C4-2B (cell line): ENCODE measurements at regions not wholly inside any gene's neighbourhood (a gene's known extent, or its start where the extent isn't known, plus 50 kb on each side); places are given as distances from the start of the nearest gene placed in this dataset.
"Not testable (repeated sequence)": the region's sequence is repeated elsewhere in the genome, so short reads cannot be mapped to it uniquely, and the experiment has no call there.

Experiments
- H3K27ac ChIP-seq: fragments of 450-650 bp; 2 replicates; pipeline ENCODE4 v1.5.1; 2017
- CTCF ChIP-seq: fragments of 450-650 bp; conservative IDR thresholded peaks from 2 replicates; pipeline ENCODE4 v1.5.1; 2017; ENCODE audit warnings: mild to moderate bottlenecking
- ZFX ChIP-seq: fragments of 450-650 bp; IDR thresholded peaks from 2 replicates; pipeline ENCODE4 v1.6.1; 2017

- TF ChIP-seq CTCF (no peak), ZFX (no peak)
- no peak overlapping the region for H3K27ac ChIP-seq
Measured at GRCh38 chr17:31787857-31788570, 71.0 kb downstream of the COPRS start.

GRCh38 chr17:31786796-31787481 lies 72.1 kb downstream of the COPRS start:
- H3K27ac ChIP-seq = no peak overlapping the region
- TF ChIP-seq CTCF (no peak), ZFX (no peak)

GRCh38 chr17:31780483-31780882 lies 78.6 kb downstream of the COPRS start:
- no peak overlapping the region for H3K27ac ChIP-seq
- TF ChIP-seq ZFX = no peak
- no peak for TF ChIP-seq CTCF

GRCh38 chr17:31778523-31778922 lies 80.5 kb downstream of the COPRS start:
- H3K27ac ChIP-seq = no peak overlapping the region
- no peak for TF ChIP-seq ZFX
- no peak for TF ChIP-seq CTCF

- H3K27ac ChIP-seq = not testable (repeated sequence)
Measured at GRCh38 chr17:31771328-31771727, 87.7 kb downstream of the COPRS start.

GRCh38 chr17:31770501-31770900 lies 88.5 kb downstream of the COPRS start:
- H3K27ac ChIP-seq = not testable (repeated sequence)

- not testable (repeated sequence) for H3K27ac ChIP-seq
Measured at GRCh38 chr17:31761836-31762510, 97.1 kb downstream of the COPRS start.

GRCh38 chr17:31758646-31759045 lies 100.4 kb downstream of the COPRS start:
- H3K27ac ChIP-seq = no peak overlapping the region
- TF ChIP-seq CTCF = no peak
- no peak for TF ChIP-seq ZFX

GRCh38 chr17:31757097-31757496 lies 101.9 kb downstream of the COPRS start:
- TF ChIP-seq CTCF = no peak
- no peak for TF ChIP-seq ZFX
- no peak overlapping the region for H3K27ac ChIP-seq
